Astrocyte of the cerebellum (primary cell): ENCODE measurements at regions not wholly inside any gene's neighbourhood (a gene's known extent, or its start where the extent isn't known, plus 50 kb on each side); places are given as distances from the start of the nearest gene placed in this dataset.
A peak's percentile ranks its signal among the peaks of the same experiment; 100 is the strongest.

Source experiments
- DNase-seq: peaks from one replicate; pipeline ENCODE4 v3.0.0-alpha.2; 2011; ENCODE audit warnings: low read depth
- H3K4me3 ChIP-seq: 2 replicates; pipeline ENCODE4 v1.5.1; 2011; ENCODE audit warnings: mild to moderate bottlenecking, low read depth, low read length, moderate library complexity
- CTCF ChIP-seq: IDR thresholded peaks from 2 replicates; pipeline ENCODE4 v1.5.1; 2012; ENCODE audit warnings: low read length, low read depth, moderate library complexity, mild to moderate bottlenecking; ENCODE audit errors: missing control alignments
- in situ Hi-C: cut with HindIII; loops from 2 replicates; pipeline ENCODE4 v1.10.0; 2017; ENCODE audit warnings: low sequenced_read_pairs

GRCh38 chr13:74895042-74895796 is 586.8 kb downstream of the TBC1D4 start:
- in situ Hi-C loops = no loop called here
- TF ChIP-seq CTCF = no peak
- no peak for DNase-seq
- no peak overlapping the region for H3K4me3 ChIP-seq

- no peak for TF ChIP-seq CTCF
- DNase-seq = no peak
- in situ Hi-C loops = no loop called here
- H3K4me3 ChIP-seq = no peak overlapping the region
Observed at GRCh38 chr13:74892096-74892495, 589.9 kb downstream of the TBC1D4 start.

GRCh38 chr13:74891610-74892009 is 590.4 kb downstream of the TBC1D4 start:
- in situ Hi-C loops = no loop called here
- no peak overlapping the region for H3K4me3 ChIP-seq
- DNase-seq = no peak
- TF ChIP-seq CTCF = no peak

GRCh38 chr13:74889321-74889720 is 592.6 kb downstream of the TBC1D4 start:
- no peak overlapping the region for H3K4me3 ChIP-seq
- no peak for TF ChIP-seq CTCF
- DNase-seq = no peak
- in situ Hi-C loops = no loop called here

- no peak overlapping the region for H3K4me3 ChIP-seq
- TF ChIP-seq CTCF = no peak
- in situ Hi-C loops = no loop called here
- DNase-seq = peak; percentile 42
Observed at GRCh38 chr13:74886502-74886901, 595.5 kb downstream of the TBC1D4 start.

- TF ChIP-seq CTCF = no peak
- H3K4me3 ChIP-seq = no peak overlapping the region
- no peak for DNase-seq
- in situ Hi-C loops = no loop called here
Observed at GRCh38 chr13:74883834-74884233, 598.1 kb downstream of the TBC1D4 start.
